Body of pancreas (tissue), 4 donors: ENCODE measurements at regions not wholly inside any gene's neighbourhood (a gene's known extent, or its start where the extent isn't known, plus 50 kb on each side); places are given as distances from the start of the nearest gene placed in this dataset.
"Not testable (repeated sequence)": the region's sequence is repeated elsewhere in the genome, so short reads cannot be mapped to it uniquely, and the experiment has no call there.

Source experiments
- ATAC-seq: fragments of 150-250 bp; one replicate; pipeline ENCODE4 v1.9.1; 2016
- DNase-seq, 4 donors: peaks; one replicate each; pipeline ENCODE4 v3.0.0-alpha.2; 2019
- H3K27ac ChIP-seq, 4 donors: fragments of 200-600 bp; sonication (generic); 1 replicate in 3 of 4; 2 replicates in 1 of 4; pipeline versions ENCODE4 v1.5.1 to v1.6.1; 2016 to 2019; ENCODE audit warnings: mild to moderate bottlenecking in 1 of 4, mixed read lengths in 1 of 4, moderate library complexity in 1 of 4
- H3K27me3 ChIP-seq, 2 donors: fragments of 200-600 bp; sonication (generic); one replicate each; pipeline ENCODE4 v1.6.0; 2016; ENCODE audit warnings: mild to moderate bottlenecking in 1 of 2
- H3K36me3 ChIP-seq, 2 donors: fragments of 200-600 bp; sonication (generic); replicated peaks in 1 of 2; 2 replicates each; pipeline ENCODE4 v1.5.1; 2016; ENCODE audit warnings: low read depth in 2 of 2; ENCODE audit not compliant: insufficient read depth in 1 of 2
- H3K4me1 ChIP-seq: fragments of 200-600 bp; sonication (generic); one replicate; pipeline ENCODE4 v1.6.0; 2016
- H3K4me3 ChIP-seq, 2 donors: fragments of 200-600 bp; sonication (generic); 1 replicate in 1 of 2; 2 replicates in 1 of 2; pipeline ENCODE4 v1.5.1; 2016 to 2019
- H3K9me3 ChIP-seq, 3 donors: fragments of 200-600 bp; sonication (generic); 1 replicate in 2 of 3; 2 replicates in 1 of 3; pipeline ENCODE4 v1.5.1; 2016
- POLR2A ChIP-seq, 3 donors: fragments of 450-650 bp; IDR thresholded peaks; one replicate each; pipeline ENCODE4 v1.6.1; 2016; ENCODE audit warnings: antibody characterized with exemption in 3 of 3, mild to moderate bottlenecking in 2 of 3
- WGBS, 2 donors: methylation state at CpG; one replicate each; pipeline ENCODE4 v1.1.5; 2017; 5-methylcytosine and 5-hydroxymethylcytosine counted together
- intact Hi-C: fragments of 100-400 bp; cut with DNase I; formaldehyde crosslinking; loops from one replicate; pipeline ENCODE4 v1.15.1; 2023
- TF ChIP-seq, protein P1 (sequence below), 7 experiments: fragments of 450-650 bp in 4 of 7; fragments of 200-600 bp in 3 of 7; sonication (generic) in 3 of 7; IDR thresholded peaks; one replicate each; pipeline ENCODE4 v1.5.1; 2016 to 2019; ENCODE audit warnings: antibody characterized with exemption in 7 of 7

DNA sequence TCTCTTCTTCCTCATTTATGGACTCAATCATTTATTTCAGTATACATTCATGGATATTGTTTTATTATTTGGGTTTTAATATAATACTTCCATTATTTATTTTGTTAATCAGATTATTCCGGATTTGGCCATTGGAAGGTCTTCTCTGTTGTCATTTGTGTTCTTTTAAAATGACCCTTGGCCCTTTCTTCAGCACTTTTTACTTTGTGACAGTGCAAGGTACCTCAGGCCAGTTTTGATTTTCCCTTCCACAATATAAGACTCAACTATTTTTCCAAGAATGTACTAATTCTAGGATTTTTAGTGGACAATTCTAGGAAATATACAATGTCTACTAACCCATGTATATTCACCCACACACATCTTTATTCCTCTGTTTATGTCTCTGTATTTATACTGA lies 521.4 kb upstream of the FOXG1 start:
- DNase-seq (no peak), ATAC-seq (no peak)
- H3K4me3 ChIP-seq = no peak overlapping the region
- H3K27ac ChIP-seq = no peak overlapping the region
- 0 to 5% methylated on average over 1 of the region's 1 CpG for WGBS, 2 donors
- no peaks in the 10 kb centered on the region for H3K27me3 ChIP-seq
- intact Hi-C loops = no loop called here
- H3K9me3 ChIP-seq = no peaks in the 10 kb centered on the region
- TF ChIP-seq, protein P1, sequence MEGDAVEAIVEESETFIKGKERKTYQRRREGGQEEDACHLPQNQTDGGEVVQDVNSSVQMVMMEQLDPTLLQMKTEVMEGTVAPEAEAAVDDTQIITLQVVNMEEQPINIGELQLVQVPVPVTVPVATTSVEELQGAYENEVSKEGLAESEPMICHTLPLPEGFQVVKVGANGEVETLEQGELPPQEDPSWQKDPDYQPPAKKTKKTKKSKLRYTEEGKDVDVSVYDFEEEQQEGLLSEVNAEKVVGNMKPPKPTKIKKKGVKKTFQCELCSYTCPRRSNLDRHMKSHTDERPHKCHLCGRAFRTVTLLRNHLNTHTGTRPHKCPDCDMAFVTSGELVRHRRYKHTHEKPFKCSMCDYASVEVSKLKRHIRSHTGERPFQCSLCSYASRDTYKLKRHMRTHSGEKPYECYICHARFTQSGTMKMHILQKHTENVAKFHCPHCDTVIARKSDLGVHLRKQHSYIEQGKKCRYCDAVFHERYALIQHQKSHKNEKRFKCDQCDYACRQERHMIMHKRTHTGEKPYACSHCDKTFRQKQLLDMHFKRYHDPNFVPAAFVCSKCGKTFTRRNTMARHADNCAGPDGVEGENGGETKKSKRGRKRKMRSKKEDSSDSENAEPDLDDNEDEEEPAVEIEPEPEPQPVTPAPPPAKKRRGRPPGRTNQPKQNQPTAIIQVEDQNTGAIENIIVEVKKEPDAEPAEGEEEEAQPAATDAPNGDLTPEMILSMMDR (IDR thresholded peaks at IDR 0.05) = no peak
- TF ChIP-seq POLR2A (IDR thresholded peaks at IDR 0.05) = no peak
- H3K4me1 ChIP-seq = no peaks in the 10 kb centered on the region
- no peaks in the 10 kb centered on the region for H3K36me3 ChIP-seq

DNA sequence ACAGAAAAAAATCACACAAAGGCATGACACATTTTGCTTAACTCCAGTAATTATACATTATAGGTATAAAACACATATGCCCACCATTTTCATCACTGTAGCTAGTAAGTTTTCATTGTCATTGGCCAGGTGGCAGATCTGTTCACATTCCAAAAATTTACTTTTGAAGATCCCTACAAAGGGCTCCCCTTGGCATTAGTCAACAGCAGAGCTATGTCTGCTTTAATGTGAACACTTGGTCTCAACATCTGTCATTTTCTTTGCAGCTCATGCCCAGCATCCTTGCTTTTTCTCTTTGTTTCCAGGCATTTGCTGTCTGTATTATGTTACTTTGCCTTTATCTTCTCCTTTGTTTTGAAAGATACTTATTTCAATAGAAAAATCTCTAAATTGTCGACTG lies 519.1 kb upstream of the FOXG1 start:
- DNase-seq (no peak), ATAC-seq (no peak)
- H3K4me1 ChIP-seq = no peaks in the 10 kb centered on the region
- H3K9me3 ChIP-seq = no peaks in the 10 kb centered on the region
- 35 to 47% methylated on average over 1 of the region's 1 CpG for WGBS, 2 donors
- no peak overlapping the region for H3K27ac ChIP-seq
- H3K36me3 ChIP-seq = no peaks in the 10 kb centered on the region
- intact Hi-C loops = no loop called here
- H3K27me3 ChIP-seq = no peaks in the 10 kb centered on the region
- no peak overlapping the region for H3K4me3 ChIP-seq
- TF ChIP-seq POLR2A (IDR thresholded peaks at IDR 0.05) = no peak
- TF ChIP-seq, protein P1 (IDR thresholded peaks at IDR 0.05) = no peak

DNA sequence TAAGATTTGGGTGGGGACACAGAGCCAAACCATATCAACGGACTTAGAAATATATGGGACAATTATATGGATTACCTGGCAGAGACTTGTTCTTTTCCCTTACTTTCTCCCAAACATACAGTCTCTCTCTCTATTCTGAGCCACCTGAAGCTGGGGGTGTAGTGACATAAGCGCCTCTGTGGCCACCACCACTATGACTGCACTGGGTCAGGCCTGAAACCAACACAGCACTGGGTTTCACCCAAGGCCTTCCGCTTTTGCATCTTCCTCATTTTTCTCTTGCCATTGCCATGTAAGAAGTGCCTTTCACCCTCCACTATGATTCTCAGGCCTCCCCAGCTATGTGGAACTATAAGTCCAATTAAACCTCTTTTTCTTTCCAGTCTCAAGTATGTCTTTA lies 514.5 kb upstream of the FOXG1 start:
- 57 to 72% methylated on average over 3 of the region's 3 CpGs for WGBS, 2 donors
- H3K4me1 ChIP-seq, H3K36me3 ChIP-seq, H3K9me3 ChIP-seq, ATAC-seq, H3K27ac ChIP-seq, H3K4me3 ChIP-seq, DNase-seq, H3K27me3 ChIP-seq, intact Hi-C loops: not testable (repeated sequence)

DNA sequence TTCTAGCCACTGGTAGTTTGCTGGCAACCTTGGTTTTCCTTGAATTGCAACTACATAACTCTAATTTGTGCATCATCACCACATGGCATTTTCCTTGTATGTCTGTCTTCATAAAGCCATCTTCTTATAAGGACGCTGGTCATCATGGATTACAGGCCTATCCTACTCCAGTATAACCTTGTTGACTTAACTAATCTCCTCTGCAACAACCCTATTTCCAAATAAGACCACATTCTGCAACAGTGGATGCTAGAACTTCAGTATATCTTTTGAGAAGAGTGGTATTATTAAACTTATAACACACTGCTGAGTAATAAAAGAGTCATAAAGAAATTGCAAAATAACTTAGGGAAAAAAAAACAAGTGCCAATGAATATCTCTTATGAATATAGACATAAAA lies 511.8 kb upstream of the FOXG1 start:
- no peak for DNase-seq
- Histone ChIP-seq H3K4me3 (no peak overlapping the region), H3K27me3 (no peaks in the 10 kb centered on the region), H3K27ac (no peak overlapping the region), H3K9me3 (no peaks in the 10 kb centered on the region), H3K4me1 (no peaks in the 10 kb centered on the region), H3K36me3 (no peaks in the 10 kb centered on the region)
- TF ChIP-seq, protein P1 (IDR thresholded peaks at IDR 0.05) = no peak
- TF ChIP-seq POLR2A (IDR thresholded peaks at IDR 0.05) = no peak
- ATAC-seq = no peak
- WGBS, 2 donors = 40 to 49% methylated on average over 1 of the region's 1 CpG
- intact Hi-C loops = no loop called here

DNA sequence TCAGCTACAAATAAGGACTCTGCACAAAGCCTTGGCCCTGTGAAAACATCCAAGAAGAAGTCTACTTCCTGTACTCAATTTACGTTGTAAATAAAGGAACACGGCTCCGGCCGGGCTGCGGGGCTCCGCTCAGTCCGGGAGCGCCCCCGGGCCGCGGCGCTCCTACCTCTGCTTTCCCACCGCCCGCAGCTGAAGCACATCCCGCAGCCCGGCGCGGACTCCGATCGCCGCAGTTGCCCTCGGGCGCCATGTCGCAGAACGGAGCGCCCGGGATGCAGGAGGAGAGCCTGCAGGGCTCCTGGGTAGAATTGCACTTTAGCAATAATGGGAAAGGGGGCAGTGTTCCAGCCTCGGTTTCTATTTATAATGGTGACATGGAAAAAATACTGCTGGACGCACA lies 502.3 kb upstream of the FOXG1 start:
- 23 to 48% methylated on average over 17 to 29 of the region's 29 CpGs for WGBS, 2 donors
- intact Hi-C loops = no loop called here
- ATAC-seq (no peak), DNase-seq (no peak)
- no peaks in the 10 kb centered on the region for H3K9me3 ChIP-seq
- H3K4me1 ChIP-seq = no peaks in the 10 kb centered on the region
- H3K36me3 ChIP-seq = no peaks in the 10 kb centered on the region
- H3K27me3 ChIP-seq = no peaks in the 10 kb centered on the region
- no peak overlapping the region for H3K4me3 ChIP-seq
- no peak for TF ChIP-seq POLR2A (IDR thresholded peaks at IDR 0.05)
- no peak overlapping the region for H3K27ac ChIP-seq

DNA sequence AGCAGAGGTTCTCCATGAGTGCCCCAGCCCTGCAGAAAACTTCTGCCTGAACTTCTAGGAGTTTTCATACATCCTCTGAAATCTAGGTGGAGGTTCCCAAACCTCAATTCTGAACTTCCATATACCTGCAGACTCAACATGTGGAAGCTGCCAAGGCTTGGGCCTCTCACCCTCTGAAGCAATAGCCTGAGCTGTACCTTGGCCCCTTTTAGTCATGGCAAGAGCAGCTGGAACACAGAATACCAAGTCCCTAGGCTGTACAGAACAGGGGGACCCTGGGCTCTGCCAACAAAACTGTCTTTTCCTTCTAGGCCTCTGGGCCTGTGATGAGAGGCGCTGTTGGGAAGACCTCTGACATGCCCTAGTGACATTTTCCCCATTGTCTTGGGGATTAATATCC lies 494.3 kb upstream of the FOXG1 start:
- no peaks in the 10 kb centered on the region for H3K9me3 ChIP-seq
- no peaks in the 10 kb centered on the region for H3K36me3 ChIP-seq
- H3K27me3 ChIP-seq = no peaks in the 10 kb centered on the region
- no peak overlapping the region for H3K4me3 ChIP-seq
- intact Hi-C loops = no loop called here
- ATAC-seq (no peak), DNase-seq (no peak)
- WGBS, 2 donors = 63 to 83% methylated on average over 1 of the region's 1 CpG
- TF ChIP-seq POLR2A (IDR thresholded peaks at IDR 0.05) = no peak
- TF ChIP-seq, protein P1 (IDR thresholded peaks at IDR 0.05) = no peak
- no peaks in the 10 kb centered on the region for H3K4me1 ChIP-seq
- H3K27ac ChIP-seq = no peak overlapping the region
